HCT116 (cell line): ENCODE measurements at regions not wholly inside any gene's neighbourhood (a gene's known extent, or its start where the extent isn't known, plus 50 kb on each side); places are given as distances from the start of the nearest gene placed in this dataset.

Experiments
- ATAC-seq: fragments of 200-7000 bp; cut with Tn5 transposase; 2 replicates; pipeline ENCODE4 v1.9.1; 2020; ENCODE audit warnings: mild to moderate bottlenecking, moderate library complexity
- BruUV-seq: library from RNA; stranded (reverse); fragments of 400-500 nt; replicated peaks from 2 replicates; lab custom pipeline; 2021; lab: Mats Ljungman, UMichigan
- CTCF ChIA-PET: fragments of 300-600 bp; sonication (Branson Sonifier 250); formaldehyde crosslinking; loops from one replicate; lab custom pipeline; 2021; ENCODE audit warnings: antibody characterized with exemption; lab: Charles Lee
- POLR2A ChIA-PET: fragments of 300-600, 350-600 bp; sonication (Branson Sonifier 250); formaldehyde crosslinking; loops from one replicate; lab custom pipeline; 2021; ENCODE audit warnings: antibody characterized with exemption; lab: Charles Lee
- RAD21 ChIA-PET, 2 experiments: fragments of 300-600 bp; sonication (Branson Sonifier 250); formaldehyde crosslinking; loops; one replicate each; lab custom pipeline; 2023; ENCODE audit warnings: low total read pairs in 2 of 2; ENCODE audit not compliant: uncharacterized antibody in 2 of 2, unreplicated experiment in 2 of 2, low non-redundant PET in 1 of 2; lab: Charles Lee
- DNase-seq: peaks from one replicate; pipeline ENCODE4 v3.0.0-alpha.2; 2010; ENCODE audit warnings: low read depth, low spot score
- H2AFZ ChIP-seq: fragments of 200-600 bp; shearing (Covaris generic), sonication (generic); 2 replicates; pipeline ENCODE4 v1.6.1; 2017; ENCODE audit warnings: low read depth, mixed run types, mixed read lengths, antibody characterized with exemption, low read length; ENCODE audit not compliant: poor library complexity, severe bottlenecking
- H3K27ac ChIP-seq: 2 replicates; pipeline ENCODE4 v1.5.1; 2012; ENCODE audit warnings: low read depth, low read length
- H3K27me3 ChIP-seq: fragments of 200-600 bp; sonication (generic); 2 replicates; pipeline ENCODE4 v1.6.1; 2016; ENCODE audit warnings: mixed run types, low read length, mixed read lengths; ENCODE audit not compliant: insufficient read depth
- H3K36me3 ChIP-seq, 2 experiments: fragments of 200-500 bp in 1 of 2; fragments of 200-600 bp in 1 of 2; sonication (Bioruptor generic) in 1 of 2; sonication (generic) in 1 of 2; 2 replicates each; pipeline versions ENCODE4 v1.5.1 to v1.6.1; 2014 to 2016; ENCODE audit warnings: low read length in 2 of 2, inconsistent platforms in 1 of 2, mixed read lengths in 1 of 2, mixed run types in 1 of 2; ENCODE audit not compliant: insufficient read depth in 2 of 2, control insufficient read depth in 1 of 2
- H3K4me1 ChIP-seq, 2 experiments: fragments of 200-600 bp in 1 of 2; sonication (generic) in 1 of 2; 2 replicates each; pipeline versions ENCODE4 v1.5.1 to v1.6.1; 2012 to 2017; ENCODE audit warnings: low read length in 2 of 2, inconsistent platforms in 1 of 2, mild to moderate bottlenecking in 1 of 2, mixed read lengths in 1 of 2, mixed run types in 1 of 2, moderate library complexity in 1 of 2; ENCODE audit not compliant: insufficient read depth in 2 of 2, control insufficient read depth in 1 of 2
- H3K4me2 ChIP-seq: fragments of 200-600 bp; sonication (generic); 2 replicates; pipeline ENCODE4 v1.6.1; 2017; ENCODE audit warnings: mixed run types, low read length, mixed read lengths
- H3K4me3 ChIP-seq, 2 experiments: fragments of 200-600 bp in 1 of 2; sonication (generic) in 1 of 2; replicated peaks in 1 of 2; 2 replicates each; pipeline ENCODE4 v1.5.1; 2011 to 2016; ENCODE audit warnings: low read length in 2 of 2, control low read depth in 1 of 2, low read depth in 1 of 2, mild to moderate bottlenecking in 1 of 2, mixed read lengths in 1 of 2, mixed run types in 1 of 2
- H3K79me2 ChIP-seq: fragments of 200-600 bp; sonication (generic); 2 replicates; pipeline ENCODE4 v1.6.1; 2017; ENCODE audit warnings: mild to moderate bottlenecking, mixed run types, low read length, moderate library complexity, mixed read lengths; ENCODE audit not compliant: insufficient read depth
- H3K9ac ChIP-seq: fragments of 200-600 bp; sonication (generic); 2 replicates; pipeline ENCODE4 v1.6.1; 2016; ENCODE audit warnings: low read length, mixed read lengths
- H3K9me2 ChIP-seq: fragments of 200-600 bp; sonication (generic), shearing (Covaris generic); 2 replicates; pipeline ENCODE4 v1.6.1; 2017; ENCODE audit warnings: mixed run types, mild to moderate bottlenecking, moderate library complexity; ENCODE audit not compliant: insufficient read depth
- H3K9me3 ChIP-seq, 2 experiments: fragments of 200-500 bp in 1 of 2; fragments of 200-600 bp in 1 of 2; sonication (Bioruptor generic) in 1 of 2; sonication (generic) in 1 of 2; 2 replicates each; pipeline ENCODE4 v1.6.1; 2014 to 2017; ENCODE audit warnings: low read length in 2 of 2, mixed read lengths in 2 of 2, inconsistent platforms in 1 of 2, low read depth in 1 of 2, mild to moderate bottlenecking in 1 of 2, mixed run types in 1 of 2, moderate library complexity in 1 of 2; ENCODE audit not compliant: control insufficient read depth in 1 of 2, insufficient read depth in 1 of 2
- H4K20me1 ChIP-seq: fragments of 200-600 bp; sonication (generic), shearing (Covaris generic); 2 replicates; pipeline ENCODE4 v1.6.1; 2017; ENCODE audit warnings: mixed run types, mild to moderate bottlenecking, moderate library complexity; ENCODE audit not compliant: insufficient read depth
- CBX3 ChIP-seq: IDR thresholded peaks from 2 replicates; pipeline ENCODE4 v1.6.1; 2012; ENCODE audit warnings: low read depth
- CEBPB ChIP-seq: IDR thresholded peaks from 2 replicates; pipeline ENCODE4 v1.6.1; 2012; ENCODE audit warnings: low read depth
- ELF1 ChIP-seq: IDR thresholded peaks from 2 replicates; pipeline ENCODE4 v1.6.1; 2012; ENCODE audit warnings: low read depth, borderline replicate concordance
- EZH2 ChIP-seq: fragments of 200-600 bp; sonication (generic); IDR thresholded peaks from 2 replicates; pipeline ENCODE4 v1.6.1; 2017; ENCODE audit warnings: antibody characterized with exemption, mixed run types
- EZH2phosphoT487 ChIP-seq: fragments of 200-600 bp; IDR thresholded peaks from 2 replicates; pipeline ENCODE4 v1.6.1; 2018; ENCODE audit warnings: antibody characterized with exemption, borderline replicate concordance
- JUND ChIP-seq: IDR thresholded peaks from 2 replicates; pipeline ENCODE4 v1.6.1; 2012
- POLR2A ChIP-seq: IDR thresholded peaks from 2 replicates; pipeline ENCODE4 v1.7.0; 2011; ENCODE audit warnings: borderline replicate concordance; ENCODE audit not compliant: insufficient read depth, insufficient read length; ENCODE audit errors: extremely low read depth
- POLR2AphosphoS5 ChIP-seq: IDR thresholded peaks from 2 replicates; pipeline ENCODE4 v1.6.1; 2011; ENCODE audit warnings: mild to moderate bottlenecking, low read depth, low read length, moderate library complexity
- RAD21 ChIP-seq: IDR thresholded peaks from 2 replicates; pipeline ENCODE4 v1.6.1; 2012; ENCODE audit warnings: low read depth, mild to moderate bottlenecking
- SIN3A ChIP-seq: IDR thresholded peaks from 2 replicates; pipeline ENCODE4 v1.6.1; 2012; ENCODE audit warnings: low read depth
- SP1 ChIP-seq: IDR thresholded peaks from 2 replicates; pipeline ENCODE4 v1.6.1; 2012; ENCODE audit warnings: low read depth
- YY1 ChIP-seq: IDR thresholded peaks from 2 replicates; pipeline ENCODE4 v1.6.1; 2011; ENCODE audit warnings: low read length, low read depth, moderate library complexity, mild to moderate bottlenecking; ENCODE audit not compliant: insufficient replicate concordance; ENCODE audit errors: extremely low read depth
- ZFX ChIP-seq: fragments of 450-650 bp; IDR thresholded peaks from 2 replicates; pipeline ENCODE4 v1.6.1; 2017
- ZNF274 ChIP-seq: fragments of 200-500 bp; sonication (Bioruptor generic); IDR thresholded peaks from 2 replicates; pipeline ENCODE4 v1.6.1; 2014; ENCODE audit warnings: mild to moderate bottlenecking, low read depth, low read length, inconsistent platforms
- intact Hi-C: fragments of 100-400 bp; cut with micrococcal nuclease; formaldehyde crosslinking; loops from 2 replicates; pipeline ENCODE4 v1.10.0; 2022
- TF ChIP-seq, protein P1 (sequence below): IDR thresholded peaks from 2 replicates; pipeline ENCODE4 v1.6.1; 2012
- TF ChIP-seq, protein P2 (sequence below), 3 experiments: fragments of 200-600 bp in 1 of 3; sonication (generic) in 1 of 3; IDR thresholded peaks in 2 of 3; conservative IDR thresholded peaks in 1 of 3; 2 replicates each; pipeline ENCODE4 v1.5.1; 2012 to 2017; ENCODE audit warnings: low read depth in 2 of 3, low read length in 2 of 3, antibody characterized with exemption in 1 of 3, borderline replicate concordance in 1 of 3, control low read depth in 1 of 3, mild to moderate bottlenecking in 1 of 3, mixed read lengths in 1 of 3, mixed run types in 1 of 3, moderate library complexity in 1 of 3; ENCODE audit not compliant: insufficient read depth in 1 of 3
- TF ChIP-seq, protein P3 (sequence below): IDR thresholded peaks from 2 replicates; pipeline ENCODE4 v1.6.1; 2011; ENCODE audit warnings: mild to moderate bottlenecking, low read length, moderate library complexity; ENCODE audit not compliant: insufficient replicate concordance; ENCODE audit errors: extremely low read depth
- TF ChIP-seq, protein P4 (sequence below): IDR thresholded peaks from 2 replicates; pipeline ENCODE4 v1.6.1; 2012; ENCODE audit warnings: low read depth

DNA sequence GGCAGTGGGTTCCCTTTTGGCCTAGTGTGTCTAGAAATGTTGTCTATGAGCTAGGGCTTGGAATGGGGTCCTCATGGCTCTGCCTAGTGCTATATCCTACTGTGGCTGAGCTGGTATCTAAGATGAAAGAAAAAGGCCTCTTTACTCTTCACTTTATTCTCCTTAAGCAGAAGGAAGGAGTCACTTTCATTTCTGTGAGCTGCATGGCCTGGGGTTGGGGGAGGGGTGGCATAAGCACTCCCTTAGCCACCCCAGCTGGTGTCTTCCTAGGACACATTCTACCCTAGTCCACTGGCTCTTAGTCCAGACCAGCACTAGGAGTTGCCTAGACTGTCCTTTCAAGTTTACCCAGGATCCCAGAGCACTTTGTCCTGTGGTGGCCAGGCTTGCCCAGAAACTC lies 1148.9 kb upstream of the CNTN5 start:
- Histone ChIP-seq H3K36me3 (no peaks in the 10 kb centered on the region; a peak in 1 of 4 replicates), H3K4me2 (no peak overlapping the region), H3K27ac (no peak overlapping the region), H3K9me2 (no peaks in the 10 kb centered on the region), H3K27me3 (no peaks in the 10 kb centered on the region), H3K9me3 (peaks cover 3 to 17% of the 10 kb centered on the region in 2 experiments; a peak in 3 of 4 replicates), H3K4me3 (no peak overlapping the region), H3K4me1 (no peaks in the 10 kb centered on the region), H2AFZ (no peak overlapping the region), H4K20me1 (no peaks in the 10 kb centered on the region; the same call in 1 of the 2 replicates), H3K79me2 (no peaks in the 10 kb centered on the region), H3K9ac (no peak overlapping the region)
- TF ChIP-seq EZH2phosphoT487, result no peak
- no peak for TF ChIP-seq ZFX
- no peak for TF ChIP-seq SIN3A
- no peak for TF ChIP-seq RAD21
- TF ChIP-seq, protein P1, sequence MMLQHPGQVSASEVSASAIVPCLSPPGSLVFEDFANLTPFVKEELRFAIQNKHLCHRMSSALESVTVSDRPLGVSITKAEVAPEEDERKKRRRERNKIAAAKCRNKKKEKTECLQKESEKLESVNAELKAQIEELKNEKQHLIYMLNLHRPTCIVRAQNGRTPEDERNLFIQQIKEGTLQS, result no peak
- no peak for TF ChIP-seq SP1
- TF ChIP-seq CEBPB, result no peak
- no peak for TF ChIP-seq EZH2
- TF ChIP-seq ELF1, result no peak
- TF ChIP-seq, protein P2, sequence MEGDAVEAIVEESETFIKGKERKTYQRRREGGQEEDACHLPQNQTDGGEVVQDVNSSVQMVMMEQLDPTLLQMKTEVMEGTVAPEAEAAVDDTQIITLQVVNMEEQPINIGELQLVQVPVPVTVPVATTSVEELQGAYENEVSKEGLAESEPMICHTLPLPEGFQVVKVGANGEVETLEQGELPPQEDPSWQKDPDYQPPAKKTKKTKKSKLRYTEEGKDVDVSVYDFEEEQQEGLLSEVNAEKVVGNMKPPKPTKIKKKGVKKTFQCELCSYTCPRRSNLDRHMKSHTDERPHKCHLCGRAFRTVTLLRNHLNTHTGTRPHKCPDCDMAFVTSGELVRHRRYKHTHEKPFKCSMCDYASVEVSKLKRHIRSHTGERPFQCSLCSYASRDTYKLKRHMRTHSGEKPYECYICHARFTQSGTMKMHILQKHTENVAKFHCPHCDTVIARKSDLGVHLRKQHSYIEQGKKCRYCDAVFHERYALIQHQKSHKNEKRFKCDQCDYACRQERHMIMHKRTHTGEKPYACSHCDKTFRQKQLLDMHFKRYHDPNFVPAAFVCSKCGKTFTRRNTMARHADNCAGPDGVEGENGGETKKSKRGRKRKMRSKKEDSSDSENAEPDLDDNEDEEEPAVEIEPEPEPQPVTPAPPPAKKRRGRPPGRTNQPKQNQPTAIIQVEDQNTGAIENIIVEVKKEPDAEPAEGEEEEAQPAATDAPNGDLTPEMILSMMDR (IDR thresholded peaks at IDR 0.05 in 2 of 3, conservative IDR thresholded peaks at IDR 0.05 in 1 of 3; ENCODE audit: borderline replicate concordance in 1 of 3, insufficient read depth in 1 of 3, low read depth in 2 of 3, low read length in 2 of 3), result no peak
- TF ChIP-seq, protein P3, sequence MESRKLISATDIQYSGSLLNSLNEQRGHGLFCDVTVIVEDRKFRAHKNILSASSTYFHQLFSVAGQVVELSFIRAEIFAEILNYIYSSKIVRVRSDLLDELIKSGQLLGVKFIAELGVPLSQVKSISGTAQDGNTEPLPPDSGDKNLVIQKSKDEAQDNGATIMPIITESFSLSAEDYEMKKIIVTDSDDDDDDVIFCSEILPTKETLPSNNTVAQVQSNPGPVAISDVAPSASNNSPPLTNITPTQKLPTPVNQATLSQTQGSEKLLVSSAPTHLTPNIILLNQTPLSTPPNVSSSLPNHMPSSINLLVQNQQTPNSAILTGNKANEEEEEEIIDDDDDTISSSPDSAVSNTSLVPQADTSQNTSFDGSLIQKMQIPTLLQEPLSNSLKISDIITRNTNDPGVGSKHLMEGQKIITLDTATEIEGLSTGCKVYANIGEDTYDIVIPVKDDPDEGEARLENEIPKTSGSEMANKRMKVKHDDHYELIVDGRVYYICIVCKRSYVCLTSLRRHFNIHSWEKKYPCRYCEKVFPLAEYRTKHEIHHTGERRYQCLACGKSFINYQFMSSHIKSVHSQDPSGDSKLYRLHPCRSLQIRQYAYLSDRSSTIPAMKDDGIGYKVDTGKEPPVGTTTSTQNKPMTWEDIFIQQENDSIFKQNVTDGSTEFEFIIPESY, result no peak
- TF ChIP-seq, protein P4, sequence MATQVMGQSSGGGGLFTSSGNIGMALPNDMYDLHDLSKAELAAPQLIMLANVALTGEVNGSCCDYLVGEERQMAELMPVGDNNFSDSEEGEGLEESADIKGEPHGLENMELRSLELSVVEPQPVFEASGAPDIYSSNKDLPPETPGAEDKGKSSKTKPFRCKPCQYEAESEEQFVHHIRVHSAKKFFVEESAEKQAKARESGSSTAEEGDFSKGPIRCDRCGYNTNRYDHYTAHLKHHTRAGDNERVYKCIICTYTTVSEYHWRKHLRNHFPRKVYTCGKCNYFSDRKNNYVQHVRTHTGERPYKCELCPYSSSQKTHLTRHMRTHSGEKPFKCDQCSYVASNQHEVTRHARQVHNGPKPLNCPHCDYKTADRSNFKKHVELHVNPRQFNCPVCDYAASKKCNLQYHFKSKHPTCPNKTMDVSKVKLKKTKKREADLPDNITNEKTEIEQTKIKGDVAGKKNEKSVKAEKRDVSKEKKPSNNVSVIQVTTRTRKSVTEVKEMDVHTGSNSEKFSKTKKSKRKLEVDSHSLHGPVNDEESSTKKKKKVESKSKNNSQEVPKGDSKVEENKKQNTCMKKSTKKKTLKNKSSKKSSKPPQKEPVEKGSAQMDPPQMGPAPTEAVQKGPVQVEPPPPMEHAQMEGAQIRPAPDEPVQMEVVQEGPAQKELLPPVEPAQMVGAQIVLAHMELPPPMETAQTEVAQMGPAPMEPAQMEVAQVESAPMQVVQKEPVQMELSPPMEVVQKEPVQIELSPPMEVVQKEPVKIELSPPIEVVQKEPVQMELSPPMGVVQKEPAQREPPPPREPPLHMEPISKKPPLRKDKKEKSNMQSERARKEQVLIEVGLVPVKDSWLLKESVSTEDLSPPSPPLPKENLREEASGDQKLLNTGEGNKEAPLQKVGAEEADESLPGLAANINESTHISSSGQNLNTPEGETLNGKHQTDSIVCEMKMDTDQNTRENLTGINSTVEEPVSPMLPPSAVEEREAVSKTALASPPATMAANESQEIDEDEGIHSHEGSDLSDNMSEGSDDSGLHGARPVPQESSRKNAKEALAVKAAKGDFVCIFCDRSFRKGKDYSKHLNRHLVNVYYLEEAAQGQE, result no peak
- TF ChIP-seq POLR2AphosphoS5, result no peak
- no peak for TF ChIP-seq CBX3
- no peak for TF ChIP-seq YY1
- TF ChIP-seq POLR2A, result no peak
- TF ChIP-seq JUND, result no peak
- no peak for TF ChIP-seq ZNF274
- no peak for ATAC-seq
- DNase-seq, result no peak
- ChIA-PET CTCF (no interaction called here), POLR2A (no interaction called here), RAD21 (no interaction called here)
- BruUV-seq, result no TSS peak
- intact Hi-C loops, result no loop called here
